GM23338 (cell line): ENCODE measurements at regions not wholly inside any gene's neighbourhood (a gene's known extent, or its start where the extent isn't known, plus 50 kb on each side); places are given as distances from the start of the nearest gene placed in this dataset.
"Not testable (repeated sequence)": the region's sequence is repeated elsewhere in the genome, so short reads cannot be mapped to it uniquely, and the experiment has no call there.

ENCODE experiments used
- ATAC-seq: fragments of 200-7000 bp; cut with Tn5 transposase; 3 replicates; pipeline ENCODE4 v1.9.1; 2020
- DNase-seq: peaks from one replicate; pipeline ENCODE4 v3.0.0-alpha.2; 2015; ENCODE audit warnings: low spot score
- H2AFZ ChIP-seq: fragments of 200-600 bp; sonication (generic); 2 replicates; pipeline ENCODE4 v1.8.0; 2016; ENCODE audit warnings: antibody characterized with exemption, mild to moderate bottlenecking, moderate library complexity
- H3F3A ChIP-seq: fragments of 200-600 bp; sonication (generic); replicated peaks from 2 replicates; pipeline ENCODE4 v1.8.0; 2017; ENCODE audit warnings: antibody characterized with exemption, mixed run types, low read depth
- H3K27ac ChIP-seq: fragments of 200-600 bp; sonication (generic); 2 replicates; pipeline ENCODE4 v1.6.1; 2016; ENCODE audit warnings: low read depth
- H3K27me3 ChIP-seq: fragments of 200-600 bp; sonication (generic); 2 replicates; pipeline ENCODE4 v1.8.0; 2016; ENCODE audit warnings: mild to moderate bottlenecking, mixed run types, moderate library complexity; ENCODE audit not compliant: insufficient read depth
- H3K36me3 ChIP-seq: fragments of 200-600 bp; sonication (generic); 2 replicates; pipeline ENCODE4 v1.8.0; 2016; ENCODE audit warnings: mild to moderate bottlenecking; ENCODE audit not compliant: insufficient read depth
- H3K4me1 ChIP-seq: fragments of 200-600 bp; sonication (generic); 2 replicates; pipeline ENCODE4 v1.8.0; 2016; ENCODE audit warnings: mild to moderate bottlenecking, moderate library complexity; ENCODE audit not compliant: insufficient read depth
- H3K4me2 ChIP-seq: fragments of 200-600 bp; sonication (generic); 2 replicates; pipeline ENCODE4 v1.7.1; 2017; ENCODE audit warnings: mixed run types
- H3K4me3 ChIP-seq: fragments of 200-600 bp; sonication (generic); 2 replicates; pipeline ENCODE4 v1.6.1; 2016; ENCODE audit warnings: mixed run types
- H3K79me2 ChIP-seq: fragments of 200-600 bp; sonication (generic); replicated peaks from 2 replicates; pipeline ENCODE4 v1.8.0; 2017; ENCODE audit warnings: mild to moderate bottlenecking; ENCODE audit not compliant: insufficient read depth
- H3K9me2 ChIP-seq: fragments of 200-600 bp; sonication (generic); 2 replicates; pipeline ENCODE4 v1.8.0; 2017; ENCODE audit not compliant: insufficient read depth
- H4K20me1 ChIP-seq: fragments of 200-600 bp; sonication (generic); replicated peaks from 2 replicates; pipeline ENCODE4 v1.8.0; 2017; ENCODE audit warnings: mild to moderate bottlenecking; ENCODE audit not compliant: insufficient read depth
- H3K27ac Mint-ChIP-seq: 2 replicates; pipeline ENCODE4 v1.8.0; 2020; ENCODE audit warnings: inconsistent platforms, mild to moderate bottlenecking, moderate library complexity, mixed read lengths
- H3K27me3 Mint-ChIP-seq: 3 replicates; pipeline ENCODE4 v1.8.0; 2022; ENCODE audit warnings: low read depth, mild to moderate bottlenecking, moderate library complexity, mixed read lengths, inconsistent platforms; ENCODE audit not compliant: insufficient read depth, poor library complexity
- H3K36me3 Mint-ChIP-seq: 3 replicates; pipeline ENCODE4 v1.8.0; 2021; ENCODE audit warnings: low read depth, mild to moderate bottlenecking, inconsistent platforms, moderate library complexity, mixed read lengths
- H3K4me1 Mint-ChIP-seq: 3 replicates; pipeline ENCODE4 v1.8.0; 2020; ENCODE audit warnings: mild to moderate bottlenecking, inconsistent platforms, mixed read lengths
- H3K4me3 Mint-ChIP-seq: 3 replicates; pipeline ENCODE4 v1.8.0; 2021; ENCODE audit warnings: moderate library complexity, mild to moderate bottlenecking, inconsistent platforms, mixed read lengths
- H3K9me3 Mint-ChIP-seq: 3 replicates; pipeline ENCODE4 v1.8.0; 2020; ENCODE audit warnings: moderate library complexity, mild to moderate bottlenecking, inconsistent platforms, mixed read lengths
- CREB1 ChIP-seq: fragments of 250-450 bp; sonication (Bioruptor Pico); IDR thresholded peaks from 2 replicates; pipeline ENCODE4 v1.5.0; 2020; ENCODE audit warnings: low read depth, mild to moderate bottlenecking, moderate library complexity
- EZH2 ChIP-seq: fragments of 200-600 bp; sonication (generic); IDR thresholded peaks from one replicate; pipeline ENCODE4 v1.8.0; 2017; ENCODE audit warnings: antibody characterized with exemption, mild to moderate bottlenecking, low read depth; ENCODE audit not compliant: unreplicated experiment
- NANOG ChIP-seq: IDR thresholded peaks from 2 replicates; pipeline ENCODE4 v1.6.1; 2016; ENCODE audit warnings: antibody characterized with exemption, borderline replicate concordance
- POLR2AphosphoS5 ChIP-seq: IDR thresholded peaks from 2 replicates; pipeline ENCODE4 v1.6.1; 2016; ENCODE audit warnings: antibody characterized with exemption, low read depth
- STAT1 ChIP-seq: IDR thresholded peaks from one replicate; pipeline ENCODE4 v1.6.1; 2016; ENCODE audit warnings: antibody characterized with exemption; ENCODE audit not compliant: unreplicated experiment
- ZNF114 ChIP-seq: fragments of 250-450 bp; sonication (Bioruptor Pico); IDR thresholded peaks from 2 replicates; pipeline ENCODE4 v1.5.0; 2020; ENCODE audit warnings: mild to moderate bottlenecking, moderate library complexity
- TF ChIP-seq, protein P1 (sequence below), 2 experiments: fragments of 200-600 bp in 1 of 2; sonication (generic) in 1 of 2; conservative IDR thresholded peaks; 2 replicates each; pipeline versions ENCODE4 v1.5.1 to v1.6.1; 2016 to 2017; ENCODE audit warnings: antibody characterized with exemption in 2 of 2, low read depth in 2 of 2, mild to moderate bottlenecking in 2 of 2, moderate library complexity in 1 of 2
- TF ChIP-seq, protein P2 (sequence below): fragments of 250-450 bp; sonication (Bioruptor Pico); IDR thresholded peaks from 2 replicates; pipeline ENCODE4 v1.5.0; 2020; ENCODE audit warnings: mild to moderate bottlenecking, moderate library complexity

DNA sequence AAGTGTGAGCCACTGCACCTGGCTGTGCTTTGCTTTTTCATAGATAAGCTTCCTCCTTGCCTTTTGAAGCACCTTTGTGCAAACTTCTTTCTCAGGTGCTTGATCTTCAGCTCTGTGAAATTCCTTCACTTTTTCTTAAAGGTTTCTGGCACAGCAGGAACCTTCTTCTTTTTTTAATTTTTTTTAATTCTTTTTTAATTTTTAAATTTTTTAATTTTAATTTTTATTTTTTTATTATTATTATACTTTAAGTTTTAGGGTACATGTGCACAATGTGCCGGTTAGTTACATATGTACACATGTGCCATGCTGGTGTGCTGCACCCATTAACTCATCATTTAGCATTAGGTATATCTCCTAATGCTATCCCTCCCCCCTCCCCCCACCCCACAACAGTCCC is 161.0 kb upstream of the ROPN1 start:
- H3K4me1 Mint-ChIP-seq, H3F3A ChIP-seq, H3K27ac Mint-ChIP-seq, H3K9me3 Mint-ChIP-seq, H4K20me1 ChIP-seq, H3K27ac ChIP-seq, H3K4me2 ChIP-seq, H3K4me3 ChIP-seq, H3K27me3 Mint-ChIP-seq, H3K4me3 Mint-ChIP-seq, DNase-seq, H3K36me3 ChIP-seq, ATAC-seq, H3K27me3 ChIP-seq, H3K79me2 ChIP-seq, H3K36me3 Mint-ChIP-seq: not testable (repeated sequence)
- H3K9me2 ChIP-seq = peaks cover 18% of the 10 kb centered on the region; the same call in 1 of the 2 replicates
- 0 out of 2 replicates have a peak overlapping the region, but pooled peaks have one; percentile 52 for H2AFZ ChIP-seq
- H3K4me1 ChIP-seq = peaks cover 17% of the 10 kb centered on the region

DNA sequence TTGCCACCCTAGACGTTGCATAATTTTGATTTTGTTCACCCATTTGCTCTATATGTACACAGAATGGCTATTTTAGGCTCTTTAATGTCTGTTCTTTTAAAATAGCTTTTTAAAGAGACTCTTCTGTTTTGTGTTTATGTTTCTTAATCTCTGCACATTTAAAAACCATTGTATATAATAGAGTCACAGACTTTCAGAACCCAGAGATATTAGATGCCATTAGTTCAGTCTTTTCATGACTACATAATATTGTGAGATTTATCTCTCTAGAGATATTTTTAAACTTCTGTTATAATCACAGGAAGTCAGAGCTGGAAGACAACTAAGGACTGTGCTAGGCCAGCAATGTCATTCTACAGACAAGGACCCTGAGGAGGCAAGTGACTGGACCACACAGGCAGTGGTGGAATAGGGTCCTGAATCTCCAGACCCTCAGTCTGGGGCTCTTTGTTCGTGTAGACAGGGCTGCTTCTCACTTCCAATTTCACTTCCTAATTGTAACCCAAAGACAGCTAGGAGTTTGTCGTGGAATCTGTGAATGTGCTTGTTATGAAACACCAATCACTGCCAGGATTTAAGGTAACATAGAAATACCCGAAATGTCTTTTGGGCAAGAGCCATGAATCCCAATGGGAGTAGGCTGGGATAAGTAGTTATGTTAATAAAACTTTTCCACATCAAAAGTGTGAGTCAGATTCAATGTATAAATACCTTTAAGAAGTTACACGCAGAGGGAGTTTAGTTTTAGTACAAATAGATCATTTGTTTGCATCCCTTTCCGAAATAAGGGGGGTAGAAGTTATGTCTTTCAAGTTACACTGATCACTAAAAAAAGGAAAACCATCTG is 165.2 kb upstream of the ROPN1 start:
- H3K27ac ChIP-seq = peak overlapping the region; percentile 96
- no peaks in the 10 kb centered on the region for H3K27me3 ChIP-seq
- H3K4me1 Mint-ChIP-seq = peaks cover 3% of the 10 kb centered on the region
- peak overlapping the region; percentile 64 for H3K4me2 ChIP-seq
- H3K27ac Mint-ChIP-seq = peak overlapping the region; percentile 36
- no peak overlapping the region for H3K4me3 ChIP-seq
- no peaks in the 10 kb centered on the region for H3K79me2 ChIP-seq
- H4K20me1 ChIP-seq = no peaks in the 10 kb centered on the region
- peaks cover 31% of the 10 kb centered on the region for H3K4me1 ChIP-seq
- TF ChIP-seq ZNF114 (no peak), CREB1 (no peak), NANOG (no peak), POLR2AphosphoS5 (no peak), EZH2 (no peak), STAT1 (no peak)
- TF ChIP-seq, protein P1, sequence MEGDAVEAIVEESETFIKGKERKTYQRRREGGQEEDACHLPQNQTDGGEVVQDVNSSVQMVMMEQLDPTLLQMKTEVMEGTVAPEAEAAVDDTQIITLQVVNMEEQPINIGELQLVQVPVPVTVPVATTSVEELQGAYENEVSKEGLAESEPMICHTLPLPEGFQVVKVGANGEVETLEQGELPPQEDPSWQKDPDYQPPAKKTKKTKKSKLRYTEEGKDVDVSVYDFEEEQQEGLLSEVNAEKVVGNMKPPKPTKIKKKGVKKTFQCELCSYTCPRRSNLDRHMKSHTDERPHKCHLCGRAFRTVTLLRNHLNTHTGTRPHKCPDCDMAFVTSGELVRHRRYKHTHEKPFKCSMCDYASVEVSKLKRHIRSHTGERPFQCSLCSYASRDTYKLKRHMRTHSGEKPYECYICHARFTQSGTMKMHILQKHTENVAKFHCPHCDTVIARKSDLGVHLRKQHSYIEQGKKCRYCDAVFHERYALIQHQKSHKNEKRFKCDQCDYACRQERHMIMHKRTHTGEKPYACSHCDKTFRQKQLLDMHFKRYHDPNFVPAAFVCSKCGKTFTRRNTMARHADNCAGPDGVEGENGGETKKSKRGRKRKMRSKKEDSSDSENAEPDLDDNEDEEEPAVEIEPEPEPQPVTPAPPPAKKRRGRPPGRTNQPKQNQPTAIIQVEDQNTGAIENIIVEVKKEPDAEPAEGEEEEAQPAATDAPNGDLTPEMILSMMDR (conservative IDR thresholded peaks at IDR 0.05; ENCODE audit: low read depth in 2 of 2) = no peak
- TF ChIP-seq, protein P2, sequence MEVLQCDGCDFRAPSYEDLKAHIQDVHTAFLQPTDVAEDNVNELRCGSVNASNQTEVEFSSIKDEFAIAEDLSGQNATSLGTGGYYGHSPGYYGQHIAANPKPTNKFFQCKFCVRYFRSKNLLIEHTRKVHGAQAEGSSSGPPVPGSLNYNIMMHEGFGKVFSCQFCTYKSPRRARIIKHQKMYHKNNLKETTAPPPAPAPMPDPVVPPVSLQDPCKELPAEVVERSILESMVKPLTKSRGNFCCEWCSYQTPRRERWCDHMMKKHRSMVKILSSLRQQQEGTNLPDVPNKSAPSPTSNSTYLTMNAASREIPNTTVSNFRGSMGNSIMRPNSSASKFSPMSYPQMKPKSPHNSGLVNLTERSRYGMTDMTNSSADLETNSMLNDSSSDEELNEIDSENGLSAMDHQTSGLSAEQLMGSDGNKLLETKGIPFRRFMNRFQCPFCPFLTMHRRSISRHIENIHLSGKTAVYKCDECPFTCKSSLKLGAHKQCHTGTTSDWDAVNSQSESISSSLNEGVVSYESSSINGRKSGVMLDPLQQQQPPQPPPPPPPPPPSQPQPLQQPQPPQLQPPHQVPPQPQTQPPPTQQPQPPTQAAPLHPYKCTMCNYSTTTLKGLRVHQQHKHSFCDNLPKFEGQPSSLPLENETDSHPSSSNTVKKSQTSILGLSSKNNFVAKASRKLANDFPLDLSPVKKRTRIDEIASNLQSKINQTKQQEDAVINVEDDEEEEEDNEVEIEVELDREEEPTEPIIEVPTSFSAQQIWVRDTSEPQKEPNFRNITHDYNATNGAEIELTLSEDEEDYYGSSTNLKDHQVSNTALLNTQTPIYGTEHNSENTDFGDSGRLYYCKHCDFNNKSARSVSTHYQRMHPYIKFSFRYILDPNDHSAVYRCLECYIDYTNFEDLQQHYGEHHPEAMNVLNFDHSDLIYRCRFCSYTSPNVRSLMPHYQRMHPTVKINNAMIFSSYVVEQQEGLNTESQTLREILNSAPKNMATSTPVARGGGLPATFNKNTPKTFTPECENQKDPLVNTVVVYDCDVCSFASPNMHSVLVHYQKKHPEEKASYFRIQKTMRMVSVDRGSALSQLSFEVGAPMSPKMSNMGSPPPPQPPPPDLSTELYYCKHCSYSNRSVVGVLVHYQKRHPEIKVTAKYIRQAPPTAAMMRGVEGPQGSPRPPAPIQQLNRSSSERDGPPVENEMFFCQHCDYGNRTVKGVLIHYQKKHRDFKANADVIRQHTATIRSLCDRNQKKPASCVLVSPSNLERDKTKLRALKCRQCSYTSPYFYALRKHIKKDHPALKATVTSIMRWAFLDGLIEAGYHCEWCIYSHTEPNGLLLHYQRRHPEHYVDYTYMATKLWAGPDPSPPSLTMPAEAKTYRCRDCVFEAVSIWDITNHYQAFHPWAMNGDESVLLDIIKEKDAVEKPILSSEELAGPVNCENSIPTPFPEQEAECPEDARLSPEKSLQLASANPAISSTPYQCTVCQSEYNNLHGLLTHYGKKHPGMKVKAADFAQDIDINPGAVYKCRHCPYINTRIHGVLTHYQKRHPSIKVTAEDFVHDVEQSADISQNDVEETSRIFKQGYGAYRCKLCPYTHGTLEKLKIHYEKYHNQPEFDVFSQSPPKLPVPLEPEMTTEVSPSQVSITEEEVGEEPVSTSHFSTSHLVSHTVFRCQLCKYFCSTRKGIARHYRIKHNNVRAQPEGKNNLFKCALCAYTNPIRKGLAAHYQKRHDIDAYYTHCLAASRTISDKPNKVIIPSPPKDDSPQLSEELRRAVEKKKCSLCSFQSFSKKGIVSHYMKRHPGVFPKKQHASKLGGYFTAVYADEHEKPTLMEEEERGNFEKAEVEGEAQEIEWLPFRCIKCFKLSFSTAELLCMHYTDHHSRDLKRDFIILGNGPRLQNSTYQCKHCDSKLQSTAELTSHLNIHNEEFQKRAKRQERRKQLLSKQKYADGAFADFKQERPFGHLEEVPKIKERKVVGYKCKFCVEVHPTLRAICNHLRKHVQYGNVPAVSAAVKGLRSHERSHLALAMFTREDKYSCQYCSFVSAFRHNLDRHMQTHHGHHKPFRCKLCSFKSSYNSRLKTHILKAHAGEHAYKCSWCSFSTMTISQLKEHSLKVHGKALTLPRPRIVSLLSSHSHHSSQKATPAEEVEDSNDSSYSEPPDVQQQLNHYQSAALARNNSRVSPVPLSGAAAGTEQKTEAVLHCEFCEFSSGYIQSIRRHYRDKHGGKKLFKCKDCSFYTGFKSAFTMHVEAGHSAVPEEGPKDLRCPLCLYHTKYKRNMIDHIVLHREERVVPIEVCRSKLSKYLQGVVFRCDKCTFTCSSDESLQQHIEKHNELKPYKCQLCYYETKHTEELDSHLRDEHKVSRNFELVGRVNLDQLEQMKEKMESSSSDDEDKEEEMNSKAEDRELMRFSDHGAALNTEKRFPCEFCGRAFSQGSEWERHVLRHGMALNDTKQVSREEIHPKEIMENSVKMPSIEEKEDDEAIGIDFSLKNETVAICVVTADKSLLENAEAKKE (CRISPR knock-in tag) = no peak
- peaks cover 6% of the 10 kb centered on the region; the same call in 2 of the 3 replicates for H3K36me3 Mint-ChIP-seq
- H3F3A ChIP-seq = no peaks in the 10 kb centered on the region
- no peak overlapping the region for H2AFZ ChIP-seq
- DNase-seq (no peak), ATAC-seq (no peak)
- peaks cover 6% of the 10 kb centered on the region; the same call in 1 of the 3 replicates for H3K9me3 Mint-ChIP-seq
- H3K4me3 Mint-ChIP-seq = no peak overlapping the region; the same call in 2 of the 3 replicates
- H3K9me2 ChIP-seq = peaks cover 38% of the 10 kb centered on the region
- no peaks in the 10 kb centered on the region for H3K27me3 Mint-ChIP-seq
- no peaks in the 10 kb centered on the region; the same call in 1 of the 2 replicates for H3K36me3 ChIP-seq
